ENCODE measurements at regions not wholly inside any gene's neighbourhood (a gene's known extent, or its start where the extent isn't known, plus 50 kb on each side); places are given as distances from the start of the nearest gene placed in this dataset.

GRCh38 chr5:142428036-142428772 lies 103.4 kb upstream of the SPRY4 start:
- TF ChIP-seq POLR2A (IDR thresholded peaks at IDR 0.05), result no peak
- no peak for TF ChIP-seq CTCF (IDR thresholded peaks at IDR 0.05)
- no peak for TF ChIP-seq POLR2AphosphoS5 (IDR thresholded peaks at IDR 0.05)
- Histone ChIP-seq H3K9me3 (no peaks in the 10 kb centered on the region), H3K4me1 (replicated peaks) (no peaks in the 10 kb centered on the region), H3K4me3 (no peak overlapping the region), H3K27me3 (replicated peaks; ENCODE audit: insufficient read depth) (no peaks in the 10 kb centered on the region), H3K36me3 (no peaks in the 10 kb centered on the region), H3K27ac (no peak overlapping the region)
- intact Hi-C loops (cut with DNase I), result no loop called here
- WGBS, result 91% methylated on average over 7 of the region's 7 CpGs
- DNase-seq (ENCODE audit: low spot score), result no peak

DNA sequence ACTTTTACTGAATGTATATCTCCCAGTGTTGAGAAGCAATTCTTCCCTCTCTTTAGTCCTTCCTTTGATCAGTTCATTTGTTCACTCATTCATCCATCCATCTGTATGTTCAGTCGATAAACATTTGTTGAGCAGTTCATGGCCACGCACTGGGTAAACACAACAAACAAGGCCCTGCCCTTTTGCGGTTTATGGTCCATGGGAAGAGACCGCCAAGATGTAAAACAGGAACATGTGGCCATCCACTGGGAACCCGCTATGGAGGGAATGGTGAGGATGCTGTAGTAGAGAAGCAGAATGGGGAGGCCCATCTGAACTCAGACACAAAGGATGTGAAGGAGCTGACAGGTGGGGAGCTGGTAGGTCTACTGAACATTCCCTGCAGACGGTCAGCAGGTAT lies 102.7 kb upstream of the SPRY4 start:
- Histone ChIP-seq H3K36me3 (no peaks in the 10 kb centered on the region), H3K9me3 (no peaks in the 10 kb centered on the region), H3K4me1 (replicated peaks) (no peaks in the 10 kb centered on the region), H3K27me3 (replicated peaks; ENCODE audit: insufficient read depth) (no peaks in the 10 kb centered on the region), H3K27ac (no peak overlapping the region), H3K4me3 (no peak overlapping the region)
- no peak for DNase-seq (ENCODE audit: low spot score)
- intact Hi-C loops (cut with DNase I), result no loop called here
- TF ChIP-seq CTCF (IDR thresholded peaks at IDR 0.05), result no peak
- TF ChIP-seq POLR2AphosphoS5 (IDR thresholded peaks at IDR 0.05), result no peak
- TF ChIP-seq POLR2A (IDR thresholded peaks at IDR 0.05), result no peak
- WGBS, result 96% methylated on average over 6 of the region's 6 CpGs

- 86% methylated on average over 7 of the region's 7 CpGs for WGBS
- no peak for DNase-seq (ENCODE audit: low spot score)
- Histone ChIP-seq H3K36me3 (no peaks in the 10 kb centered on the region), H3K4me3 (no peak overlapping the region), H3K27ac (no peak overlapping the region), H3K9me3 (no peaks in the 10 kb centered on the region), H3K4me1 (replicated peaks) (no peaks in the 10 kb centered on the region), H3K27me3 (replicated peaks; ENCODE audit: insufficient read depth) (no peaks in the 10 kb centered on the region)
- intact Hi-C loops (cut with DNase I), result no loop called here
- TF ChIP-seq POLR2A (IDR thresholded peaks at IDR 0.05) (no peak), CTCF (IDR thresholded peaks at IDR 0.05) (no peak), POLR2AphosphoS5 (IDR thresholded peaks at IDR 0.05) (no peak)
These were observed 102.2 kb upstream of the SPRY4 start for GRCh38 chr5:142427015-142427364.

DNA sequence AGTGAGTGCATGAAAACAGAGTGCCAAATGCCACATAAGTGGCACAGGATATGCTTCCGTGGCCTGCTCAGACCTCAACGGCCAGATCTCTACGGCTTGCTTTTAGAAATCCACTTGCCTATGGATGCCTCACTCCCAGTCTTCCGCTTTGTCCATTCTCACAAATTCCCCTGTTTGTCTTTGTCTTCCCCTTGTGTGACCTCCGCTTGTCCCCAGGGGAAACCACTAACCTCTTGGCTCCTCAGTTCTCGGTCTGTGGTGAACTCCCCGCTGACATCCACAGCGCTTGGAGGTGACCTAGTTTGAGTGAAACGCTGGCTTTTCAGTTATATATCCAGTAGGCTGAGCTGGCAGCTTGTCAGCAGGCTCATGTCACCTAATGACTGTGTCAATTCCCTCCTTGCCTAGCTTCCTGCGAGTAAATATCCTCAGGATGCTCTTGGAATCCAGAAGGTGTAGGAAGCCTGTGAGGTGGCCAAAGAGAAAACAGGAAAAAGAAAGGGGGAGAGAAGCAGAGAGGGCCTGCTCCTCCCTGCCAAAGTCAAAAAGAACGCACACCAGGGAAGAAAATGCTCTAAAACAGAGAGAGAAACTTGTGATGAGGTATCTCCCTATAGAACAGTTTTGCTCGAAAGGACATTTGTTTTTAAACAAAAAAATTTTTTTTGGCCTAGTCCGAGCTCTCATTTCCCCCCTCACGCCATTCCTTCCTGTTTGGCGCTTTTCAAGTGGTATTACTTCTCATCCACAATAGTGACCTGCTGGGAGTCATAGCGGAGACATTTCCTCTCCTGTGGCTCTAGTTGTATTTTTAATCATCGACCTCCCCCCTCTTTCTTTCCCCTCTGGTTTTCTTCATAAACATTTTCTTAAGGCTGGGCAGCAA lies 101.6 kb upstream of the SPRY4 start:
- H3K27me3 ChIP-seq (replicated peaks; ENCODE audit: insufficient read depth), result no peaks in the 10 kb centered on the region
- no peaks in the 10 kb centered on the region for H3K4me1 ChIP-seq (replicated peaks)
- H3K27ac ChIP-seq, result no peak overlapping the region
- H3K9me3 ChIP-seq, result no peaks in the 10 kb centered on the region
- no peak overlapping the region for H3K4me3 ChIP-seq
- no peak for DNase-seq (ENCODE audit: low spot score)
- 67% methylated on average over 17 of the region's 17 CpGs for WGBS
- no peaks in the 10 kb centered on the region for H3K36me3 ChIP-seq
- no peak for TF ChIP-seq POLR2AphosphoS5 (IDR thresholded peaks at IDR 0.05)
- intact Hi-C loops (cut with DNase I), result no loop called here

- TF ChIP-seq POLR2AphosphoS5 (IDR thresholded peaks at IDR 0.05), result no peak
- no peak for TF ChIP-seq CTCF (IDR thresholded peaks at IDR 0.05)
- TF ChIP-seq POLR2A (IDR thresholded peaks at IDR 0.05), result no peak
- H3K9me3 ChIP-seq, result no peaks in the 10 kb centered on the region
- H3K4me3 ChIP-seq, result no peak overlapping the region
- no peaks in the 10 kb centered on the region for H3K36me3 ChIP-seq
- intact Hi-C loops (cut with DNase I), result no loop called here
- no peaks in the 10 kb centered on the region for H3K4me1 ChIP-seq (replicated peaks)
- DNase-seq (ENCODE audit: low spot score), result no peak
- no peaks in the 10 kb centered on the region for H3K27me3 ChIP-seq (replicated peaks; ENCODE audit: insufficient read depth)
- 88% methylated on average over 7 of the region's 7 CpGs for WGBS
- no peak overlapping the region for H3K27ac ChIP-seq
These were observed 100.7 kb upstream of the SPRY4 start for GRCh38 chr5:142425286-142426065.
